Ishikawa (cell line): ENCODE measurements at regions not wholly inside any gene's neighbourhood (a gene's known extent, or its start where the extent isn't known, plus 50 kb on each side); places are given as distances from the start of the nearest gene placed in this dataset.

Experiments
- CEBPB ChIP-seq: IDR thresholded peaks from 2 replicates; pipeline ENCODE4 v1.6.1; 2012
- EP300 ChIP-seq: IDR thresholded peaks from 2 replicates; pipeline ENCODE4 v1.6.1; 2012; ENCODE audit warnings: borderline replicate concordance
- FOXM1 ChIP-seq: IDR thresholded peaks from 2 replicates; pipeline ENCODE4 v1.6.1; 2012; ENCODE audit warnings: low read depth, borderline replicate concordance
- NFIC ChIP-seq: IDR thresholded peaks from 2 replicates; pipeline ENCODE4 v1.6.1; 2012
- RAD21 ChIP-seq: IDR thresholded peaks from 2 replicates; pipeline ENCODE4 v1.6.1; 2012; ENCODE audit warnings: low read depth
- TF ChIP-seq, protein P1 (sequence below): IDR thresholded peaks from 2 replicates; pipeline ENCODE4 v1.6.1; 2012; ENCODE audit warnings: low read depth, mild to moderate bottlenecking
- TF ChIP-seq, protein P2 (sequence below): IDR thresholded peaks from 2 replicates; pipeline ENCODE4 v1.6.1; 2012

DNA sequence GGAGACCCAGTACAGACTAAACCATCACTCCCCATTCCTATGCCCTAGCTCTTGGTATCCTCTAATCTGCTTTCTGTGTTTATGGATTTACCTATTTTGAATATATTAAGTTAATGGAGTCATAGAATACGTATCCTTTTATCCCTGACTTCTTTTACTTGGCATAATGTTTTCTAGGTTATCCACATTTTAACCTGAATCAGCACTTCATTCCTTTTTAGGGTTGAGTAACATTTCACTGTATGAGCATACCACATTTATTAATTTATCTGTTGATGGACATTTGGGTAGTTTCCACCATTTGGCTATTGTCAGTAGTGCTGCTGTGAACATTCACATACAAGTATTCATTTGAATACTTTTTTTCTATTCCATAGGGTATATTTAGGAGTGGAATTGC lies 157.3 kb upstream of the CTNNA2 start:
- TF ChIP-seq, protein P1, sequence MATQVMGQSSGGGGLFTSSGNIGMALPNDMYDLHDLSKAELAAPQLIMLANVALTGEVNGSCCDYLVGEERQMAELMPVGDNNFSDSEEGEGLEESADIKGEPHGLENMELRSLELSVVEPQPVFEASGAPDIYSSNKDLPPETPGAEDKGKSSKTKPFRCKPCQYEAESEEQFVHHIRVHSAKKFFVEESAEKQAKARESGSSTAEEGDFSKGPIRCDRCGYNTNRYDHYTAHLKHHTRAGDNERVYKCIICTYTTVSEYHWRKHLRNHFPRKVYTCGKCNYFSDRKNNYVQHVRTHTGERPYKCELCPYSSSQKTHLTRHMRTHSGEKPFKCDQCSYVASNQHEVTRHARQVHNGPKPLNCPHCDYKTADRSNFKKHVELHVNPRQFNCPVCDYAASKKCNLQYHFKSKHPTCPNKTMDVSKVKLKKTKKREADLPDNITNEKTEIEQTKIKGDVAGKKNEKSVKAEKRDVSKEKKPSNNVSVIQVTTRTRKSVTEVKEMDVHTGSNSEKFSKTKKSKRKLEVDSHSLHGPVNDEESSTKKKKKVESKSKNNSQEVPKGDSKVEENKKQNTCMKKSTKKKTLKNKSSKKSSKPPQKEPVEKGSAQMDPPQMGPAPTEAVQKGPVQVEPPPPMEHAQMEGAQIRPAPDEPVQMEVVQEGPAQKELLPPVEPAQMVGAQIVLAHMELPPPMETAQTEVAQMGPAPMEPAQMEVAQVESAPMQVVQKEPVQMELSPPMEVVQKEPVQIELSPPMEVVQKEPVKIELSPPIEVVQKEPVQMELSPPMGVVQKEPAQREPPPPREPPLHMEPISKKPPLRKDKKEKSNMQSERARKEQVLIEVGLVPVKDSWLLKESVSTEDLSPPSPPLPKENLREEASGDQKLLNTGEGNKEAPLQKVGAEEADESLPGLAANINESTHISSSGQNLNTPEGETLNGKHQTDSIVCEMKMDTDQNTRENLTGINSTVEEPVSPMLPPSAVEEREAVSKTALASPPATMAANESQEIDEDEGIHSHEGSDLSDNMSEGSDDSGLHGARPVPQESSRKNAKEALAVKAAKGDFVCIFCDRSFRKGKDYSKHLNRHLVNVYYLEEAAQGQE: no peak
- TF ChIP-seq FOXM1 (no peak), EP300 (no peak), CEBPB (no peak), NFIC (no peak), RAD21 (no peak)
- TF ChIP-seq, protein P2, sequence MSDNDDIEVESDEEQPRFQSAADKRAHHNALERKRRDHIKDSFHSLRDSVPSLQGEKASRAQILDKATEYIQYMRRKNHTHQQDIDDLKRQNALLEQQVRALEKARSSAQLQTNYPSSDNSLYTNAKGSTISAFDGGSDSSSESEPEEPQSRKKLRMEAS: no peak
